Stimulated activated CD4-positive, alpha-beta T cell treated with anti-CD3 and anti-CD28 coated beads, TNF-alpha, amount 100 ng/mL, for 1 hour (primary cell): ENCODE measurements at regions not wholly inside any gene's neighbourhood (a gene's known extent, or its start where the extent isn't known, plus 50 kb on each side); places are given as distances from the start of the nearest gene placed in this dataset.
"Not testable (repeated sequence)": the region's sequence is repeated elsewhere in the genome, so short reads cannot be mapped to it uniquely, and the experiment has no call there.

Experiments
- DNase-seq, 3 donors: peaks; one replicate each; pipeline ENCODE4 v3.0.0-alpha.2; 2020; ENCODE audit warnings: low read depth in 3 of 3, low spot score in 1 of 3

GRCh38 chr21:35441868-35442582 lies 392.9 kb upstream of the RUNX1 start:
- no peak for DNase-seq

GRCh38 chr21:35438643-35439404 lies 389.7 kb upstream of the RUNX1 start:
- DNase-seq = no peak

GRCh38 chr21:35437941-35438340 lies 388.8 kb upstream of the RUNX1 start:
- no peak for DNase-seq

GRCh38 chr21:35436899-35437298 lies 387.8 kb upstream of the RUNX1 start:
- no peak for DNase-seq

GRCh38 chr21:35432601-35433000 lies 383.5 kb upstream of the RUNX1 start:
- DNase-seq = not testable (repeated sequence)

GRCh38 chr21:35430260-35430659 lies 381.2 kb upstream of the RUNX1 start:
- no peak for DNase-seq

- DNase-seq = no peak
Measured at GRCh38 chr21:35428937-35429336, 379.8 kb upstream of the RUNX1 start.

GRCh38 chr21:35428489-35428888 lies 379.4 kb upstream of the RUNX1 start:
- peak in 2 of 3 donors; percentile 15 to 23 for DNase-seq

GRCh38 chr21:35428001-35428320 lies 378.9 kb upstream of the RUNX1 start:
- DNase-seq = no peak

GRCh38 chr21:35427320-35428000 lies 378.4 kb upstream of the RUNX1 start:
- DNase-seq = no peak

- DNase-seq = no peak
Measured at GRCh38 chr21:35426897-35427296, 377.8 kb upstream of the RUNX1 start.

GRCh38 chr21:35426469-35426868 lies 377.4 kb upstream of the RUNX1 start:
- no peak for DNase-seq

GRCh38 chr21:35424122-35424521 lies 375.0 kb upstream of the RUNX1 start:
- DNase-seq = no peak

- DNase-seq = no peak
Measured at GRCh38 chr21:35423709-35424108, 374.6 kb upstream of the RUNX1 start.

- DNase-seq = no peak
Measured at GRCh38 chr21:35422011-35422410, 372.9 kb upstream of the RUNX1 start.

GRCh38 chr21:35421221-35421620 lies 372.1 kb upstream of the RUNX1 start:
- no peak for DNase-seq

- no peak for DNase-seq
Measured at GRCh38 chr21:35420656-35421055, 371.6 kb upstream of the RUNX1 start.

- no peak for DNase-seq
Measured at GRCh38 chr21:35417762-35418161, 368.7 kb upstream of the RUNX1 start.

- DNase-seq = no peak
Measured at GRCh38 chr21:35416866-35417489, 367.9 kb upstream of the RUNX1 start.

GRCh38 chr21:35414507-35415139 lies 365.5 kb upstream of the RUNX1 start:
- no peak for DNase-seq

GRCh38 chr21:35414056-35414455 lies 365.0 kb upstream of the RUNX1 start:
- no peak for DNase-seq
